ENCODE measurements at regions not wholly inside any gene's neighbourhood (a gene's known extent, or its start where the extent isn't known, plus 50 kb on each side); places are given as distances from the start of the nearest gene placed in this dataset.

GRCh38 chr18:34623557-34623956, 86.5 kb upstream of the DTNA start:
- no peak overlapping the region for H3K27ac ChIP-seq (ENCODE audit: insufficient read depth, low read depth, low read length)
- intact Hi-C loops (cut with micrococcal nuclease): loop anchor here (10.0 kb wide), 1 partner anchor 129 kb away; no protein-coding TSS in a partner anchor
- no peaks in the 10 kb centered on the region for H3K9me1 ChIP-seq (replicated peaks; ENCODE audit: control insufficient read depth, extremely low read depth, insufficient read depth, low read length)
- H3K79me2 ChIP-seq (ENCODE audit: control insufficient read depth, insufficient read depth, low read length): no peaks in the 10 kb centered on the region
- FAIRE-seq (no peak), DNase-seq (ENCODE audit: low read depth, low spot score) (peak; percentile 2)
- POLR2A ChIA-PET: no interaction called here
- H4K20me1 ChIP-seq (replicated peaks; ENCODE audit: control insufficient read depth, extremely low read depth, insufficient read depth, low read length): no peaks in the 10 kb centered on the region
- TF ChIP-seq CTCF (IDR thresholded peaks at IDR 0.05; ENCODE audit: extremely low read depth in 1 of 2, insufficient read depth in 1 of 2, low read depth in 1 of 2, low read length in 2 of 2): no peak
- TF ChIP-seq POLR2A (IDR thresholded peaks at IDR 0.05; ENCODE audit: low read depth, low read length): no peak
- no peak for TF ChIP-seq MYC (IDR thresholded peaks at IDR 0.05; ENCODE audit: low read depth, low read length)
- H3K4me2 ChIP-seq (ENCODE audit: insufficient read depth, low read length): no peak overlapping the region
- dilution Hi-C loops (cut with MboI; ENCODE audit: extremely low pct_ligation_motif_present, low sequenced_read_pairs): no loop called here
- no peaks in the 10 kb centered on the region for H3K36me3 ChIP-seq (ENCODE audit: control insufficient read depth in 2 of 2, extremely low read depth in 1 of 2, insufficient read depth in 2 of 2, low read length in 2 of 2)
- no peak overlapping the region for H3K4me3 ChIP-seq (replicated peaks in 1 of 3; ENCODE audit: insufficient read depth in 1 of 3, low read depth in 1 of 3, low read length in 3 of 3)
- H3K9me3 ChIP-seq (replicated peaks; ENCODE audit: control insufficient read depth, insufficient read depth, low read length): no peaks in the 10 kb centered on the region
- H3K4me1 ChIP-seq (ENCODE audit: control insufficient read depth, extremely low read depth, insufficient read depth, low read length): peaks cover 22% of the 10 kb centered on the region
- no peak overlapping the region for H2AFZ ChIP-seq (ENCODE audit: low read depth, low read length)
- no TSS peak for BruUV-seq (replicated peaks)
- no peak overlapping the region for H3K9ac ChIP-seq (replicated peaks; ENCODE audit: extremely low read depth, insufficient read depth, low read length)
- CTCF ChIA-PET: interaction anchor here (2.3 kb wide), 1 partner anchor 38 kb away, joined by 10 read pairs; no protein-coding TSS in a partner anchor
- no peaks in the 10 kb centered on the region for H3K27me3 ChIP-seq (ENCODE audit: control insufficient read depth in 2 of 2, insufficient read depth in 2 of 2, low read length in 2 of 2)

GRCh38 chr18:34624551-34624950, 85.5 kb upstream of the DTNA start:
- dilution Hi-C loops (cut with MboI; ENCODE audit: extremely low pct_ligation_motif_present, low sequenced_read_pairs): no loop called here

More at GRCh38 chr18:34624551-34624950, 85.5 kb upstream of the DTNA start:
- Histone ChIP-seq H3K79me2 (ENCODE audit: control insufficient read depth, insufficient read depth, low read length) (no peaks in the 10 kb centered on the region), H3K9ac (replicated peaks; ENCODE audit: extremely low read depth, insufficient read depth, low read length) (no peak overlapping the region), H3K9me1 (replicated peaks; ENCODE audit: control insufficient read depth, extremely low read depth, insufficient read depth, low read length) (no peaks in the 10 kb centered on the region), H3K27ac (ENCODE audit: insufficient read depth, low read depth, low read length) (no peak overlapping the region), H3K4me2 (ENCODE audit: insufficient read depth, low read length) (peak overlapping the region; percentile 21), H3K27me3 (ENCODE audit: control insufficient read depth in 2 of 2, insufficient read depth in 2 of 2, low read length in 2 of 2) (no peaks in the 10 kb centered on the region), H3K9me3 (replicated peaks; ENCODE audit: control insufficient read depth, insufficient read depth, low read length) (no peaks in the 10 kb centered on the region), H4K20me1 (replicated peaks; ENCODE audit: control insufficient read depth, extremely low read depth, insufficient read depth, low read length) (no peaks in the 10 kb centered on the region), H2AFZ (ENCODE audit: low read depth, low read length) (no peak overlapping the region), H3K4me1 (ENCODE audit: control insufficient read depth, extremely low read depth, insufficient read depth, low read length) (peaks cover 22% of the 10 kb centered on the region), H3K36me3 (ENCODE audit: control insufficient read depth in 2 of 2, extremely low read depth in 1 of 2, insufficient read depth in 2 of 2, low read length in 2 of 2) (no peaks in the 10 kb centered on the region), H3K4me3 (replicated peaks in 1 of 3; ENCODE audit: insufficient read depth in 1 of 3, low read depth in 1 of 3, low read length in 3 of 3) (no peak overlapping the region)
- BruUV-seq (replicated peaks): no TSS peak
- intact Hi-C loops (cut with micrococcal nuclease): loop anchor here (10.0 kb wide), 1 partner anchor 130 kb away; no protein-coding TSS in a partner anchor
- peak; percentile 66 for DNase-seq (ENCODE audit: low read depth, low spot score)
- FAIRE-seq: peak; percentile 42
- CTCF ChIA-PET: interaction anchor here (2.3 kb wide), 1 partner anchor 37 kb away, joined by 10 read pairs; no protein-coding TSS in a partner anchor
- POLR2A ChIA-PET: no interaction called here
- peak; percentile 65 for TF ChIP-seq FOS (IDR thresholded peaks at IDR 0.05; ENCODE audit: borderline replicate concordance, insufficient read depth, low read length)
- TF ChIP-seq JUN (IDR thresholded peaks at IDR 0.05; ENCODE audit: borderline replicate concordance, insufficient read depth, insufficient read length, low read depth): peak; percentile 44
- TF ChIP-seq GATA2 (IDR thresholded peaks at IDR 0.05; ENCODE audit: insufficient read depth, insufficient read length, low read depth, low read length): no peak
- no peak for TF ChIP-seq POLR2AphosphoS5 (IDR thresholded peaks at IDR 0.05; ENCODE audit: insufficient read depth, low read depth, low read length)

Measured in endothelial cell of umbilical vein (primary cell).